Gastroesophageal sphincter (tissue), 3 donors: ENCODE measurements at regions not wholly inside any gene's neighbourhood (a gene's known extent, or its start where the extent isn't known, plus 50 kb on each side); places are given as distances from the start of the nearest gene placed in this dataset.

Experiments used
- CTCF ChIP-seq, 4 experiments: fragments of 200-600 bp in 2 of 4; fragments of 450-650 bp in 2 of 4; sonication (generic) in 1 of 4; IDR thresholded peaks; one replicate each; pipeline ENCODE4 v1.5.1; 2017 to 2019; ENCODE audit warnings: antibody characterized with exemption in 4 of 4, mild to moderate bottlenecking in 2 of 4, moderate library complexity in 2 of 4
- POLR2A ChIP-seq, 2 donors: fragments of 450-650 bp; IDR thresholded peaks; one replicate each; pipeline ENCODE4 v1.6.1; 2017; ENCODE audit warnings: antibody characterized with exemption in 2 of 2, mild to moderate bottlenecking in 2 of 2, moderate library complexity in 1 of 2
- POLR2AphosphoS5 ChIP-seq: sonication (generic); formaldehyde crosslinking; IDR thresholded peaks from one replicate; pipeline ENCODE4 v1.6.1; 2017; ENCODE audit warnings: antibody characterized with exemption

- TF ChIP-seq CTCF (IDR thresholded peaks at IDR 0.05) (no peak), POLR2A (IDR thresholded peaks at IDR 0.05) (no peak), POLR2AphosphoS5 (no peak)
Measured at GRCh38 chr18:37705016-37705415, 139.4 kb upstream of the CELF4 start.
